ENCODE measurements at regions not wholly inside any gene's neighbourhood (a gene's known extent, or its start where the extent isn't known, plus 50 kb on each side); places are given as distances from the start of the nearest gene placed in this dataset.

- TF ChIP-seq GATA2 (IDR thresholded peaks at IDR 0.05; ENCODE audit: low read depth, low read length) (no peak), GATA3 (IDR thresholded peaks at IDR 0.05; ENCODE audit: low read depth, low read length) (no peak)
Measured at GRCh38 chr12:89775063-89775985, 66.7 kb upstream of the ATP2B1 start.

- TF ChIP-seq GATA2 (IDR thresholded peaks at IDR 0.05; ENCODE audit: low read depth, low read length) (no peak), GATA3 (IDR thresholded peaks at IDR 0.05; ENCODE audit: low read depth, low read length) (no peak)
Measured at GRCh38 chr12:89774645-89775044, 66.0 kb upstream of the ATP2B1 start.

GRCh38 chr12:89770391-89770790, 61.8 kb upstream of the ATP2B1 start:
- TF ChIP-seq GATA3 (IDR thresholded peaks at IDR 0.05; ENCODE audit: low read depth, low read length) (no peak), GATA2 (IDR thresholded peaks at IDR 0.05; ENCODE audit: low read depth, low read length) (no peak)

GRCh38 chr12:89769483-89769818, 60.8 kb upstream of the ATP2B1 start:
- TF ChIP-seq GATA3 (IDR thresholded peaks at IDR 0.05; ENCODE audit: low read depth, low read length) (no peak), GATA2 (IDR thresholded peaks at IDR 0.05; ENCODE audit: low read depth, low read length) (no peak)

- TF ChIP-seq GATA2 (IDR thresholded peaks at IDR 0.05; ENCODE audit: low read depth, low read length) (no peak), GATA3 (IDR thresholded peaks at IDR 0.05; ENCODE audit: low read depth, low read length) (no peak)
Measured at GRCh38 chr12:89768586-89769482, 60.2 kb upstream of the ATP2B1 start.

- no peak for TF ChIP-seq GATA2 (IDR thresholded peaks at IDR 0.05; ENCODE audit: low read depth, low read length)
- TF ChIP-seq GATA3 (IDR thresholded peaks at IDR 0.05; ENCODE audit: low read depth, low read length), result no peak
Measured at GRCh38 chr12:89765959-89766824, 57.6 kb upstream of the ATP2B1 start.

GRCh38 chr12:89762498-89763170, 54.0 kb upstream of the ATP2B1 start:
- TF ChIP-seq GATA2 (IDR thresholded peaks at IDR 0.05; ENCODE audit: low read depth, low read length), result no peak

GRCh38 chr12:89760783-89761182, 52.1 kb upstream of the ATP2B1 start:
- TF ChIP-seq GATA2 (IDR thresholded peaks at IDR 0.05; ENCODE audit: low read depth, low read length), result no peak
- no peak for TF ChIP-seq GATA3 (IDR thresholded peaks at IDR 0.05; ENCODE audit: low read depth, low read length)

Data from SH-SY5Y (cell line).